Cardiac fibroblast (primary cell): ENCODE measurements at regions not wholly inside any gene's neighbourhood (a gene's known extent, or its start where the extent isn't known, plus 50 kb on each side); places are given as distances from the start of the nearest gene placed in this dataset.

Experiments used
- DNase-seq, 2 donors: peaks; one replicate each; pipeline versions ENCODE4 v3.0.0 to v3.0.0-alpha.2; 2010; ENCODE audit warnings: low read depth in 2 of 2
- H3K4me3 ChIP-seq, 2 donors: replicated peaks in 1 of 2; 1 replicate in 1 of 2; 2 replicates in 1 of 2; pipeline ENCODE4 v1.5.1; 2011; ENCODE audit warnings: low read depth in 2 of 2, low read length in 2 of 2, mild to moderate bottlenecking in 2 of 2, moderate library complexity in 1 of 2
- TF ChIP-seq, protein P1 (sequence below): IDR thresholded peaks from one replicate; pipeline ENCODE4 v1.5.1; 2011; ENCODE audit warnings: low read depth, mild to moderate bottlenecking, low read length, inconsistent platforms

DNA sequence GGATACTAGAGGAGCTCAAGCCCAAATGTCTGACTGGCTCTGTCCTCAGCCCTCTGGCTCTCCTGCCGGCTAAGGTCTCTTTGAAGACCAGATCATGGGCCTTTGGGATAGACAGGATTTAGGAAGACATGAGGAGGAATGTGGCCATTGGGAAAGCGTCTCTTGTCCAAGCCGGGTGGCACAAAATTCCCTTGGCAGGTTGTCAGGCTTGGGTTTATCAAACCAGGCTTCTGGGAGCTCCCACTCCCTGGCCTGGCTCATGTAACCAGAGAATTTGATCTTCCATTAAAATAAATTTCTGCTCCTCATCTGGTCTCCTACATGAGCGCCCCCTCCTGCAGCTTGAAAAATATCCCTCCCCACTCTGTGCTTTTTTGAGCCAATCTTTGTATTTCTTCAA, 71.1 kb downstream of the IRX3 start:
- H3K4me3 ChIP-seq, result no peak overlapping the region
- no peak for DNase-seq
- TF ChIP-seq, protein P1, sequence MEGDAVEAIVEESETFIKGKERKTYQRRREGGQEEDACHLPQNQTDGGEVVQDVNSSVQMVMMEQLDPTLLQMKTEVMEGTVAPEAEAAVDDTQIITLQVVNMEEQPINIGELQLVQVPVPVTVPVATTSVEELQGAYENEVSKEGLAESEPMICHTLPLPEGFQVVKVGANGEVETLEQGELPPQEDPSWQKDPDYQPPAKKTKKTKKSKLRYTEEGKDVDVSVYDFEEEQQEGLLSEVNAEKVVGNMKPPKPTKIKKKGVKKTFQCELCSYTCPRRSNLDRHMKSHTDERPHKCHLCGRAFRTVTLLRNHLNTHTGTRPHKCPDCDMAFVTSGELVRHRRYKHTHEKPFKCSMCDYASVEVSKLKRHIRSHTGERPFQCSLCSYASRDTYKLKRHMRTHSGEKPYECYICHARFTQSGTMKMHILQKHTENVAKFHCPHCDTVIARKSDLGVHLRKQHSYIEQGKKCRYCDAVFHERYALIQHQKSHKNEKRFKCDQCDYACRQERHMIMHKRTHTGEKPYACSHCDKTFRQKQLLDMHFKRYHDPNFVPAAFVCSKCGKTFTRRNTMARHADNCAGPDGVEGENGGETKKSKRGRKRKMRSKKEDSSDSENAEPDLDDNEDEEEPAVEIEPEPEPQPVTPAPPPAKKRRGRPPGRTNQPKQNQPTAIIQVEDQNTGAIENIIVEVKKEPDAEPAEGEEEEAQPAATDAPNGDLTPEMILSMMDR, result no peak

DNA sequence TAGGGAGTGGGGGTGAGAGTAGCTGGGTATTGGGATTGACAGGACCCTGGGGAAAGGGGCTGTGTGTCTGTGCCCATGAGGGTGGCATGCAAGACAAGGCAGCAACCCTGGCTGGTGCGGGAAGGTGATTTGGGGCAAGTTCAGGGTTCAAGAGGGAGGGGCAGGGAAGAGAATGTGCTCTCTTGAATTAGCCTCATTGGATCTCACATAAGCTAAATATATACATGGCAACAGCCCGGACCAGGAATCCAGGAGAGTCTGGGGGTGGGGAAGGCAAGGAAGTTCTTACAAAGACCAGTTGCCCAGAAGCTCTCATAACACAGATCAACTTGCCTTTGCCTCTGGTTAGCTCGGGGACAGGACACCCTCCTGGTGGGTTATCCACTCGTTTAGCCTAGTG, 73.3 kb downstream of the IRX3 start:
- TF ChIP-seq, protein P1, result no peak
- DNase-seq, result no peak
- H3K4me3 ChIP-seq, result no peak overlapping the region

DNA sequence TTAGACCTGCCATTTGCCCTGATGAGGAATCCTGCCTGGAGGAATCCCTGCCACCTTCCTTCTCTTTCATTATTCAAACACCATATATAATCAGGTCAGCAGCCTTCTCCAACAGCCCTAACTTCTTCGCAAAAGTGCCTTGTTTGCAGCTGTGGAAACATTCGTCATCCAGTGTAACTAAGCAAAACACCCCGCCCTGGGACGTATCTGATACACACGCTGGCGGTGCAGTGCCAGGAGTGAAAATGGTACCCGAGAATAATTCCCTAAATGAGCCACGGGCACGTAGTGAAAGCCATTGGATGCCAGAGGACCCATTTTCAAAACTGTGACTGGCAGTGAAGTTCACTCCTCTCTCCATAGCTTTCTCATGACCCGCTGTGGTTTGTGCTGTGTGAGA, 73.7 kb downstream of the IRX3 start:
- TF ChIP-seq, protein P1, result no peak
- no peak overlapping the region for H3K4me3 ChIP-seq
- DNase-seq, result no peak

DNA sequence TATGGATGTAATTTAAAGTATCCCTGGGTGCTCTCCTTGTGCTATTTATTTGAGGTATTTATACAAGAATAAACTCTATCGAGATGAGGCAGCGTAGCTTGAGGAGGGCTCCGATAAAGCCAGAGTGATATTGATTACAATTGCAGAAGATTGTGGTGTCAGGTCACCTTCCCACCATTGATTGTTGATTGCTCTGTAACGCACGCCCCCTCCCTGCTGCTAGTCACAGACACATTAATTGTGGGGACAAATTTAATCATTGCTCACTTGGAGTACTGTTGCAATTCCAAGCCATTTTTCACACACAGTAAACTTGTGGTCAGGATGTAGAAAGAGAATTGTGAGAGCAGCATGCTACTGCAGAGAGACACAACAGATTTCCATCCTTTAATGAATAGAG, 75.4 kb downstream of the IRX3 start:
- H3K4me3 ChIP-seq, result no peak overlapping the region
- TF ChIP-seq, protein P1, result no peak
- no peak for DNase-seq

DNA sequence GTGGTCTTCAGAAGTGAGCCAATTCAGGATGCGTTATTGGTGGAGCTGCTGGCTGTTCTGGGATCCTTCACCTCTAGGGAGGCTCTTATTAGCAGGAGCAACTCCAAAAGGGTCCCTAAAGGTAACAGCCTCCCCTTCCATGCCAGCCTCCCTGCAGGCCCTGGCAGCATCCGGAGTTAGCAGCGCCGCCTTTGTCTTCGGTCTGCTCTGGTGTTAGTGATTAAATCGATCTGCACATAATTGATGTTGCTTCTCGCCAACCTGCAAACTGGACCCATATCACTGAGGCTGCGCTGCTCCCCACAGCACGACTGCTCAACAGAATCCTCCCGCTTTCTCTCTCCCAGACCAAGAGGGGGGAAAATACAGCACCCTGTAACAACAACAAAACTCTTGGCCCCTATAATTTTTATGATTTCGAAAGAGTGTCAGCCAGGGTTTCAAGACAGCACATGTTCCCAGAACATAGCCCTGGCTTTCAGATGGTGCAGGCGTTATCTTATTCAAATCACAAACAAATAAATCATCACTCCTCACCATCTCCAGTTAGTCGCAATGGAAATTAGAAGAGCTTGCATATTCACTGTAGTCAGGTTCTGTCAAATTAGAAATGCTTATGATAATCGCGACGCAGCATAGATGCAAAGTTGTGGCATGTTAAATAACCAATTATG, 76.0 kb downstream of the IRX3 start:
- TF ChIP-seq, protein P1, result no peak
- no peak for DNase-seq
- H3K4me3 ChIP-seq, result no peak overlapping the region

DNA sequence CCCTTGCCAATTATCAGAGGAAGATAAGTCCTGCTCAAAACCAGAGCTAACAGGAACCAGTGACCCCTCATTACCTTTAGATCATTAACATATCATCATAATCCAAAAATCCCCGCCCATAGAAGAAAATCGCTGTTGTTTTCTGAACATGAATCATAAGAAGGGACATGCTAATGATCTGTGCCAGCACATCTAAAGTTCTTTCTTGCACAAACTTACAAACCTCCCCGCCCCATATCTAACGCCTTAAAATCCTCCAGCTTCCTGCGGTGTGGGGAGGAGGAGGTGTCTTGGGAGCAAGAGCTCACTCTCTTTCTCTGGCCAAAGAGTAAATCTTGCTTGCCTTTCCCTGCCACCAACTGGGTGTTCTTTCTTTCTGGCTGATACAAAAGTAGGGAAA, 78.3 kb downstream of the IRX3 start:
- peak; percentile 33 to 66 for DNase-seq
- H3K4me3 ChIP-seq, result no peak overlapping the region
- TF ChIP-seq, protein P1, result no peak

DNA sequence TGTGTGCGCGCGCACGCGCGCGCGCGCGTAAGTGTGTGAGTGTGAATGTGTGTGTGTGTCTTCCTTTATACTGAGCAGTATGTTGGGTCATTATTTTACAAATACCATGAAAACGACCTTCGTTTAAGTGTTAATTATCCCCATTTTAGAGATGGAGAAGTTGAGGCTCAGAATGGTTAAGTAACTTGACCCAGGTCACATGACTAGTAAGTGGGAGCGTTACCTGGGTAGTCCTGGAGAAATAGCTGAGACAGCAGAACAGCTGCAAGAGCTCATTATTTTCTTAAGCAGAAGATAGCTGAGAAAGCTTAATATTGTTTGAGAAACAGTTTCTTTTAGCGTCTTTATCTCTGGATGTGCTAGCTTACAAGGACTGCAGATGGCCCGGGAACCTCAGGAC, 78.8 kb downstream of the IRX3 start:
- no peak overlapping the region for H3K4me3 ChIP-seq
- TF ChIP-seq, protein P1, result no peak
- DNase-seq, result no peak
